GM21737 (cell line): ENCODE measurements at regions not wholly inside any gene's neighbourhood (a gene's known extent, or its start where the extent isn't known, plus 50 kb on each side); places are given as distances from the start of the nearest gene placed in this dataset.
"Not testable (repeated sequence)": the region's sequence is repeated elsewhere in the genome, so short reads cannot be mapped to it uniquely, and the experiment has no call there.

Experiments used
- ATAC-seq: cut with Tn5 transposase; IDR thresholded peaks from one replicate; pipeline ENCODE4 v1.9.1; 2021; ENCODE audit warnings: mild to moderate bottlenecking, moderate library complexity; ENCODE audit not compliant: unreplicated experiment

- no peak for ATAC-seq
Observed at GRCh38 chr5:91635950-91636734, 253.0 kb upstream of the ARRDC3 start.

- ATAC-seq: no peak
Observed at GRCh38 chr5:91632871-91633270, 249.8 kb upstream of the ARRDC3 start.

GRCh38 chr5:91611746-91612145, 228.6 kb upstream of the ARRDC3 start:
- ATAC-seq: no peak

- no peak for ATAC-seq
Observed at GRCh38 chr5:91607675-91608074, 224.6 kb upstream of the ARRDC3 start.

- no peak for ATAC-seq
Observed at GRCh38 chr5:91599863-91600262, 216.7 kb upstream of the ARRDC3 start.

- ATAC-seq: no peak
Observed at GRCh38 chr5:91598216-91598615, 215.1 kb upstream of the ARRDC3 start.

- ATAC-seq: no peak
Observed at GRCh38 chr5:91595424-91595823, 212.3 kb upstream of the ARRDC3 start.

- ATAC-seq: no peak
Observed at GRCh38 chr5:91591076-91591475, 208.0 kb upstream of the ARRDC3 start.

GRCh38 chr5:91586232-91586631, 203.1 kb upstream of the ARRDC3 start:
- ATAC-seq: no peak

GRCh38 chr5:91584352-91584751, 201.2 kb upstream of the ARRDC3 start:
- ATAC-seq: no peak

- ATAC-seq: not testable (repeated sequence)
Observed at GRCh38 chr5:91566012-91566411, 182.9 kb upstream of the ARRDC3 start.

GRCh38 chr5:91562922-91563321, 179.8 kb upstream of the ARRDC3 start:
- ATAC-seq: no peak

GRCh38 chr5:91541696-91542095, 158.6 kb upstream of the ARRDC3 start:
- no peak for ATAC-seq

GRCh38 chr5:91538179-91538578, 155.1 kb upstream of the ARRDC3 start:
- ATAC-seq: no peak

- no peak for ATAC-seq
Observed at GRCh38 chr5:91535499-91535898, 152.4 kb upstream of the ARRDC3 start.

GRCh38 chr5:91534332-91534731, 151.2 kb upstream of the ARRDC3 start:
- no peak for ATAC-seq

- ATAC-seq: no peak
Observed at GRCh38 chr5:91532779-91533178, 149.7 kb upstream of the ARRDC3 start.

GRCh38 chr5:91532281-91532680, 149.2 kb upstream of the ARRDC3 start:
- no peak for ATAC-seq

- no peak for ATAC-seq
Observed at GRCh38 chr5:91528831-91529230, 145.7 kb upstream of the ARRDC3 start.

- no peak for ATAC-seq
Observed at GRCh38 chr5:91521785-91522184, 138.7 kb upstream of the ARRDC3 start.

GRCh38 chr5:91521334-91521733, 138.2 kb upstream of the ARRDC3 start:
- ATAC-seq: no peak

GRCh38 chr5:91514400-91514799, 131.3 kb upstream of the ARRDC3 start:
- no peak for ATAC-seq

- no peak for ATAC-seq
Observed at GRCh38 chr5:91503321-91503720, 120.2 kb upstream of the ARRDC3 start.
